ENCODE measurements at regions not wholly inside any gene's neighbourhood (a gene's known extent, or its start where the extent isn't known, plus 50 kb on each side); places are given as distances from the start of the nearest gene placed in this dataset.

DNA sequence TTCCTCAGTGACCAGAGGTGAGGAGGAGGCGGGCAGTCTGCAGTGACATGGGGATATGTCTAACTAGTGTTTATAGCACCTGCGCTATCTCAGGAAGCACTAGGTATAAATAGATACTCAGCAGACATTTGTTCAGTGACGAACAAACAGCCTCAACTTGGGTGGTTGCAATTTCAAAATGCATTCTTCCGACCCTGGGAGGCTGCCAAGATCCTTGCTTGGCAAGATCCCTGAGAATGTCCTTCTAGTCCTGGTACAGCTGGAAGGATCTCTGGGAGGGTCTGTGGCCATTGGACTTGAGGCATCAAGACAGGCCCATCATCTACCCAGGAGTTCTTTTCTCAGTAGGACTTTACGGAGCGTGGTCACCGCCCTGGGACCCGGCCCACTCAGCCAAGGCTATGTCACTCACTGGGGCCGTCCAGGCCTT lies 299.5 kb downstream of the ZNF536 start:
- TF ChIP-seq CTCF (IDR thresholded peaks at IDR 0.05): no peak
- TF ChIP-seq POLR2A (IDR thresholded peaks at IDR 0.05): no peak
